Panc1 (cell line): ENCODE measurements at regions not wholly inside any gene's neighbourhood (a gene's known extent, or its start where the extent isn't known, plus 50 kb on each side); places are given as distances from the start of the nearest gene placed in this dataset.
A peak's percentile ranks its signal among the peaks of the same experiment; 100 is the strongest.

Source experiments
- ATAC-seq: fragments of 200-7000 bp; cut with Tn5 transposase; 2 replicates; pipeline ENCODE4 v1.9.1; 2020; ENCODE audit warnings: mild to moderate bottlenecking, moderate library complexity
- BruUV-seq: library from RNA; stranded (reverse); fragments of 400-500 nt; replicated peaks from 2 replicates; lab custom pipeline; 2021; lab: Mats Ljungman, UMichigan
- CTCF ChIA-PET: fragments of 300-600 bp; sonication (Branson Sonifier 250); formaldehyde crosslinking; loops from one replicate; lab custom pipeline; 2022; ENCODE audit warnings: antibody characterized with exemption; lab: Charles Lee
- POLR2A ChIA-PET: fragments of 300-600 bp; sonication (Branson Sonifier 250); formaldehyde crosslinking; loops from one replicate; lab custom pipeline; 2022; ENCODE audit warnings: antibody characterized with exemption; lab: Charles Lee
- DNase-seq: peaks from one replicate; pipeline ENCODE4 v3.0.0-alpha.2; 2010; ENCODE audit warnings: low read depth, low spot score
- H3K27ac ChIP-seq: 2 replicates; pipeline ENCODE4 v1.5.1; 2011; ENCODE audit warnings: mild to moderate bottlenecking, low read length, inconsistent platforms
- H3K27me3 ChIP-seq: fragments of 200-500 bp; sonication (Bioruptor generic); 2 replicates; pipeline ENCODE4 v1.6.0; 2014; ENCODE audit warnings: low read length, inconsistent platforms; ENCODE audit not compliant: control insufficient read depth, insufficient read depth
- H3K36me3 ChIP-seq: fragments of 200-500 bp; sonication (Bioruptor generic); 2 replicates; pipeline ENCODE4 v1.5.1; 2014; ENCODE audit warnings: inconsistent platforms, mild to moderate bottlenecking, low read length, moderate library complexity; ENCODE audit not compliant: control insufficient read depth, insufficient read depth
- H3K4me1 ChIP-seq: 2 replicates; pipeline ENCODE4 v1.5.1; 2011; ENCODE audit warnings: inconsistent platforms, mild to moderate bottlenecking, low read length, moderate library complexity; ENCODE audit not compliant: control insufficient read depth, insufficient read depth
- H3K4me3 ChIP-seq, 2 experiments: 2 replicates each; pipeline ENCODE4 v1.5.1; 2011 to 2012; ENCODE audit warnings: low read depth in 2 of 2, low read length in 2 of 2, mild to moderate bottlenecking in 2 of 2, inconsistent platforms in 1 of 2, moderate library complexity in 1 of 2
- H3K9me3 ChIP-seq: fragments of 200-500 bp; sonication (Bioruptor generic); 2 replicates; pipeline ENCODE4 v1.5.1; 2014; ENCODE audit warnings: low read depth, mild to moderate bottlenecking, inconsistent platforms, low read length, moderate library complexity; ENCODE audit not compliant: control insufficient read depth, insufficient read depth
- CTCF ChIP-seq: fragments of 450-650 bp; IDR thresholded peaks from 2 replicates; pipeline ENCODE4 v1.5.1; 2017; ENCODE audit warnings: mild to moderate bottlenecking
- POLR2AphosphoS5 ChIP-seq: IDR thresholded peaks from 2 replicates; pipeline ENCODE4 v1.6.1; 2012; ENCODE audit warnings: mild to moderate bottlenecking, low read depth, low read length, moderate library complexity
- REST ChIP-seq, 2 experiments: IDR thresholded peaks; 2 replicates each; pipeline ENCODE4 v1.6.1; 2011 to 2012; ENCODE audit warnings: low read depth in 2 of 2, control low read depth in 1 of 2, low read length in 1 of 2, mild to moderate bottlenecking in 1 of 2, moderate library complexity in 1 of 2; ENCODE audit not compliant: insufficient read depth in 1 of 2
- SIN3A ChIP-seq: IDR thresholded peaks from 2 replicates; pipeline ENCODE4 v1.6.1; 2012; ENCODE audit warnings: low read depth, mild to moderate bottlenecking, low read length, moderate library complexity, borderline replicate concordance; ENCODE audit not compliant: insufficient read depth
- TCF7L2 ChIP-seq: IDR thresholded peaks from 2 replicates; pipeline ENCODE4 v1.6.1; 2011; ENCODE audit warnings: mild to moderate bottlenecking, low read depth, low read length, inconsistent platforms
- in situ Hi-C: cut with HindIII; loops from 2 replicates; pipeline ENCODE4 v1.10.0; 2016; ENCODE audit warnings: low sequenced_read_pairs, low pct_unique_long_range_greater_than_20kb
- intact Hi-C: fragments of 100-400 bp; cut with micrococcal nuclease; formaldehyde crosslinking; loops from one replicate; pipeline ENCODE4 v1.10.0; 2022; ENCODE audit not compliant: unreplicated experiment

GRCh38 chr12:75960954-75961661 is 70.5 kb downstream of the PHLDA1 start:
- peak overlapping the region; percentile 99 for H3K27ac ChIP-seq
- DNase-seq (no peak), ATAC-seq (no peak)
- peaks cover 45% of the 10 kb centered on the region for H3K4me1 ChIP-seq
- ChIA-PET CTCF (no interaction called here), POLR2A (interaction anchor here (0.5 kb wide), 1 partner anchor 54 kb away, joined by 4 read pairs; no protein-coding TSS in a partner anchor)
- H3K27me3 ChIP-seq, result no peaks in the 10 kb centered on the region
- TF ChIP-seq CTCF, result no peak
- TF ChIP-seq POLR2AphosphoS5, result no peak
- TF ChIP-seq REST (IDR thresholded peaks at IDR 0.05; ENCODE audit: insufficient read depth in 1 of 2, low read depth in 2 of 2, low read length in 1 of 2), result no peak
- no peak for TF ChIP-seq TCF7L2
- TF ChIP-seq SIN3A, result no peak
- H3K36me3 ChIP-seq, result no peaks in the 10 kb centered on the region
- H3K9me3 ChIP-seq, result no peaks in the 10 kb centered on the region
- in situ Hi-C loops (no loop called here), intact Hi-C loops (no loop called here)
- BruUV-seq, result no TSS peak
- no peak overlapping the region for H3K4me3 ChIP-seq

GRCh38 chr12:75960086-75960910 is 71.3 kb downstream of the PHLDA1 start:
- Histone ChIP-seq H3K27me3 (no peaks in the 10 kb centered on the region), H3K4me1 (peaks cover 41% of the 10 kb centered on the region), H3K27ac (peak overlapping the region; percentile 99), H3K4me3 (no peak overlapping the region), H3K9me3 (no peaks in the 10 kb centered on the region), H3K36me3 (no peaks in the 10 kb centered on the region)
- ChIA-PET POLR2A (no interaction called here), CTCF (no interaction called here)
- DNase-seq (no peak), ATAC-seq (peak; percentile 19; the same call in 1 of the 2 replicates)
- intact Hi-C loops, result no loop called here
- TF ChIP-seq REST (IDR thresholded peaks at IDR 0.05; ENCODE audit: insufficient read depth in 1 of 2, low read depth in 2 of 2, low read length in 1 of 2) (peak in 1 of 2 experiments; percentile 62; a peak in 1 of 4 replicates), POLR2AphosphoS5 (no peak), TCF7L2 (peak; percentile 99), CTCF (no peak)
- in situ Hi-C loops, result no loop called here
- BruUV-seq, result no TSS peak
